Suppressor macrophage treated with lipopolysaccharide for 1 hour (primary cell): ENCODE measurements at regions not wholly inside any gene's neighbourhood (a gene's known extent, or its start where the extent isn't known, plus 50 kb on each side); places are given as distances from the start of the nearest gene placed in this dataset.

Experiments
- DNase-seq, 3 donors: peaks; one replicate each; pipeline ENCODE4 v3.0.0-alpha.2; 2020 to 2022

DNA sequence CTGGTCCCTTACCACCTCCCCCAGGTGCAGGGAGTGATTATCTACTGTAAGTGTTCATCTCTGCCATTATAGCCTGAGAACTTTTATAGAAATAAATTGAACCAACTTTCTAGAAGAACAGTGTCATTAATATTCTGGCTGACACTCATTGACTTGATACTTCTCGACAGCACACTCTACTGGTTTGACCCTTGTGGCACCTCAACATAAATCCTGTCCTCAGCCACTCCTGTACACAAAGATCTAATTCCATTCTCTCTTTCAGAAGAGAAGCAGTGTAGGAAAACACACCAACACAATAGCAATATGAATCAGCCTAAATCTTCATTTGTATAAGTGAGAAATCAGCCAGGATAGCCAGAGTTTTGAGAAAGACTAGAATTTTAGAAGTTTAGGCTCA, 417.7 kb downstream of the TAF11L14 start:
- DNase-seq, result no peak

- no peak for DNase-seq
These were observed 418.3 kb downstream of the TAF11L14 start for GRCh38 chr5:18052569-18052968.

DNA sequence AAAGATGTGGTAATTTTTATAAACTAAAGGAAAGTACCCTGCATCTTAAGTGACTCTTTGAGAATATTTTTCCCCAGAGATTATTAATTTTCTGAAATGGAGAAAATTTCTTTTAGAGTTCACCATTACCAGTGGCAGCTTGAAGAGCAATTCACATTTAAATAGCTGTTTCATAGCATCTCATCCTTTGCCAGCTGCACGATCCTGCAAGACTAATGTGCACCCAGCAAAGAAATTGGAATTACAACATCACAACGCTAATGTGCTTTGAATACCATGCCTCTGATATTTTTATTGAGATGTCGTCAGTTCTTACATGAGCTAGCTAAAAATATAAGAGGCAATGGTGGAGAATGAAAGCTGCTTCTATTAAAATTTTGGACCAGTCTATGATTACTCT, 423.5 kb downstream of the TAF11L14 start:
- DNase-seq, result no peak

DNA sequence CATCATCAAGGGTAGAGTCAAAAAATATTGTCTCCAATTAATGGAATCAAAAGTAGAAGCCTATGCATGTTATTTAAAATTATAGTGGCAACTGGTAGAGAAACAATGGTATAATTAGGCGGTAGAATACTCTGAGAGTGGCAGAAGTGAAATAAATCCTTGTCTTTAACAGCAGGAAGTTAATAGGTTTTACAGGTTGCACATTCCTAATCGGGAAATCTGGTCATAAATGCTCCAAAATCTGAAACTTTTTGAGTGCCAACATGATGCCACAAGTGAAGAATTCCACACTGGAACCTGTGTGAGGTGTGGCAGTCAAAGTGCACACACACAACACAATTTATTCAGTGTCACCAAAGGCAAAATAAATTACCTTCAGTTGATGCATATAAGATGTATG, 433.4 kb downstream of the TAF11L14 start:
- DNase-seq, result no peak

DNA sequence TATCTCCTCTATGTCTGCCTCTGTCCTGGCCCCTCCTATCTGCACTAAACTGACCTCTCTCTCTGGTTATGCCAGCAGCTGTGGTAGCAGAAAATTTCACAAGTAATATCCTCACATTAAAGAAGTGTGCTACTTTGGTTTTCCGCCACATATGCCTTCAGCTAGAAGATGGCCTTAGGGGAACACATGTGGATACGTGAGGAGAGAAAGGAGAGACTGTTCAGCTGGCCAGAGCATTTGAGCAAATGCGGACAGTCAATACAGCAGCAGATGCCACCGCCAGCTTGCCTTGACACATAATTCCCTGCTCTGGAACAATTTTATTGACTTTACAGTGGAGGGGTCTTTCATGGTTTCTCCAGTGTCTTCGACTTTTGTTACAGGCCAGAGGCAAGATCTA, 434.6 kb downstream of the TAF11L14 start:
- no peak for DNase-seq

DNA sequence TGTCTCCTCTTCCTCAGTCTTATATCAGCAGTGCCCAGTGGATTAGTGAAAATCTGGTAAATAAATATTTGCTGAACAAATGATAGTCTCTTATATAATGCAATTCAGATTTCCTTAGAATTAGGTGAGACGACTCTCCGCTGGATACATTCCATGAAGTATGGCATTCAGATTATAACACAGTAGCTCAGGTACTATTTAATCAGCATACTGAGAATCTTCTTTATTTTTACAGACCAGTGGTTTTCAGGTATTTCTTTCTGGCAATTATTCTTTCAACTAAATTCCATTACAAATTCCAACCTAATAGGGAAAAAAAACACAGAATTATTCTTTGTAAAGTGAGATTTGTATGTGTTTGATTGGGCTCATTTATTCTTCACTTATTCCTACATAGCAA, 435.5 kb downstream of the TAF11L14 start:
- DNase-seq, result no peak

DNA sequence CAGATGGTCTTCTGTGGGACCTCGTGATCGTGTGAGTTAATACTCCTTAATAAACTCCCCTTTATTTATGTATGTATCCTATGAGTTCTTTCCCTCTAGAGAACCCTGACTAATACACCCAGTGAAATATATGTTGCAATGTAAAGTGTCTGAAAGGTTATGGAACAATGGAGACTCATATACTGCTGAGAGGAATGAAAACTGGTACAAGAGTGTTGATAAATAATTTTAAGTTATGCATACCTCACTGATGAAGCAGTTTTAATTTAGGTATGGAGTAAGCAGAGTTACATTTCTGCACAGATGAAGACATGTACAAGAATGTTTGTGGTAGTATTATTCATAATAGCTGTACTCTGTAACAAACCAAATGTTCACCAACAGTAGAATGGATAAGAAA, 438.3 kb downstream of the TAF11L14 start:
- no peak for DNase-seq

- no peak for DNase-seq
These were observed 440.7 kb downstream of the TAF11L14 start for GRCh38 chr5:18074961-18075360.

DNA sequence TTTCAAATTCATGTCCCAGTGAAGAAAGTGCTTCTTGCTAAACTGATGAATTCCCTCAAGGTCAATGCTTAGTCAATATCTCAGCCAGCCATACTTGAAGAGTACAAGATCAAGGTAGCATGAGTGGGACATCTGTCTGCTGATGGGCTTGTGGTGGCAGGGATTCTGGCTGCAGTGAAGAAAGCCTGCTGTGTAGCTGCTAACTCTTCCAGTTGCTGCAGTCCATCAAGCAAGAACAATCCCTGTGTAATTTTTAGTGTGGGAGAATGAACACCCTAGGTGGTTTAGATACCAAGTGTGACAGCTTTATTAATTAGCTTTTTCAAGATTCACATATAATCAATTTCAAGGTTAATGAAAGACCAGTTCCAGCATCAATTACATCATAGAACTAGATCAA, 443.9 kb downstream of the TAF11L14 start:
- no peak for DNase-seq

DNA sequence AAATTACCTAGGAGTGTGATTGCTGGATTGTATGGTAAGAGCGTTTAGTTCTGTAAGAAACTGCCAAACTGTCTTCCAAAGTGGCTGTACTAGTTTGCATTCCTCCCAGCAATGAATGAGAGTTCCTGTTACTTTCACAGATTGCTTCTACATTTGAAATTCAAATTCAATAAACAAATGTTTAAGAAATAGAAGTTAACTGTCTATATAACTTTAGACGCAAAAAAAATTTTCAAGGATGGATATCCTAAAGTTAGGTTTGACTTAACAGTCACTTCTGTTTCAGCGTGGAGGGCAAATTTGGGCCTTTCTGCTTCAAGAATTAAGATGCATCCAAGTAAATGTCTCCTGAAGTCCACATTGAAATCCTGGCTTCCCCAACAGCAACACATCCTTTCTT, 445.6 kb downstream of the TAF11L14 start:
- DNase-seq, result no peak

- no peak for DNase-seq
These were observed 453.8 kb downstream of the TAF11L14 start for GRCh38 chr5:18088020-18088579.

GRCh38 chr5:18090177-18090576, 455.9 kb downstream of the TAF11L14 start:
- no peak for DNase-seq

GRCh38 chr5:18091142-18091541, 456.9 kb downstream of the TAF11L14 start:
- no peak for DNase-seq

GRCh38 chr5:18091758-18092157, 457.5 kb downstream of the TAF11L14 start:
- no peak for DNase-seq

GRCh38 chr5:18095061-18095460, 460.8 kb downstream of the TAF11L14 start:
- no peak for DNase-seq

DNA sequence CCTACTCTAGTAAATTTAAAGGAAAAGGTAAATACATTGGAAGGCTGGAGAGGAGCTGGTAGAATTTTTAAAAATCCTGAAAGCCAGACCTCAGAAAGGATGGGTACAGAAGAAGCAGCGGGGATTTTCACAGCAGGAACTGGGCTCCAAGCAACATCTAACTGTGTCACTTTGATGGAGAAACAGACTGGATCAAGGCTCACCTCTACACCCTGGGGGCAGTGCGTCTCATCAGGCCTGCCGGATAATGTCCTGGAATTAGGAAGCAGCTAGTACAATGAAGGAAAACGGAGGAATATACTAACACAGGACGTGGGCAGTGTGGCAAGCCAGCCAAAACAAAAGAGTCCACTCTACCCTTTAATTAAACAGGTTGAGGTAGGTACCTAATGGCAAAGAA, 463.6 kb downstream of the TAF11L14 start:
- DNase-seq, result no peak

GRCh38 chr5:18098691-18099090, 464.4 kb downstream of the TAF11L14 start:
- no peak for DNase-seq

DNA sequence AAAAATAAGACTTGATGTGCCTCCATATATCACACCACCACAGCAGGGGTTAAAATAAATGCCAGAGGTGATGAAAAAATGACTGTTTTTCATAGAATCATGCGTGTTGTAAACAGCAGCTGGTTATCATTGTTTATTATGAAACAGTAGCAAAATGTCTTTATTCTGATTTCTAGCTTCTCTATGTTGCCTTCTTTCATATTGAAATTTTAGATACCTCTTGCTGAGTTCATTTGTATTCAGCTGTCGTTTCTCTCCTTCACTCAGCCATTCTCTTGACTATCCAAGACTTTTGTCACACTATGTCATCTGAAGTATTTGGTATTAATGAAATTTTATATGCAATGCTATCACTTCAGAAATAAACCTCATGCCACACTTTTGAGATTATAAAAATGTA, 465.0 kb downstream of the TAF11L14 start:
- DNase-seq, result no peak

- no peak for DNase-seq
These were observed 467.3 kb downstream of the TAF11L14 start for GRCh38 chr5:18101532-18101931.

GRCh38 chr5:18102733-18103132, 468.5 kb downstream of the TAF11L14 start:
- no peak for DNase-seq

- DNase-seq, result no peak
These were observed 471.2 kb downstream of the TAF11L14 start for GRCh38 chr5:18105449-18105848.

DNA sequence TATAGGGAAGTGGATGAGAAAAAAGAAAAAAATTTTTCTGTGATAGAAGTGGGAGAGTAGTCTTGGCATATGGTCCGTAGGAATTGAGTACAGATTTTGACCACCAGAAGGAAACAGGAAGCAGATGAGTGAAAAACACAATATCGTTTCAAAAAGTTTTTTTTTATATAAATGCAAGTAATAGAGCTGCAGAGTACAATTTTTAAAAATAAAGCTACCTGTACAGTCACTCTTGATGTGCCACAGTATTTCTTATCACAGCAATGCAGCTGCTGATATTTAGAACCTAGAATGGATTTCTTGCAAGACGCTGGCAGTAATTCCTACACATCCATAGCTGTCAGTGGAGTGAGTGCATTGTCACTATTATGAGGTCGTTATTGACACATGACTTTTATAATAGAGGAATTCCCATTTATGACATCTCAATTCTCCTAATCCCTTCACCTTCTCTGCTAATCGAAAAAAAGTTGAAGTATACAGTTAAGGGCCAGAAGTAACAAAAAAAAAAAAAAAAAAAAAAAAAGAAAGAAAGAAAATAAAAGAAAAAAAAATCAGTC, 477.7 kb downstream of the TAF11L14 start:
- no peak for DNase-seq

DNA sequence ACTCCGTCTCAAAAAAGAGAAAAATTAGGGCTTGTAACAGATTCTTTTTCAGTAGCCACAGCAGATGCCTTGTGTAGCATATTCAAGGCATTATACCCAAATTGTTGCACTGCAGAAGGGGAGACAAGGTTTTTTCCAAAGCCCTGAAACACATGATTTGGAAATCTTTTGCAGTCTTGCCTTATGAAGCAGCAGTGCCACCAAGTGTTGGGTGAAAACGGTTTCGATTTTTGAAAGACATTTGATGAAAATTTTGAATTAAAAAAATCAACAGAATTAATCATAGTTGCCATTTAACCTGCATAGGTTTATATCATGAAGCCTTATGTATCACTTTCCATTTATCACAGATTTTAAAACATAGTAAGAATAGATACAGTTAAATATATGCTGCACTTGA, 479.5 kb downstream of the TAF11L14 start:
- DNase-seq, result peak; percentile 38 to 47 (median 42)

GRCh38 chr5:18114151-18114757, 480.0 kb downstream of the TAF11L14 start:
- DNase-seq, result no peak

DNA sequence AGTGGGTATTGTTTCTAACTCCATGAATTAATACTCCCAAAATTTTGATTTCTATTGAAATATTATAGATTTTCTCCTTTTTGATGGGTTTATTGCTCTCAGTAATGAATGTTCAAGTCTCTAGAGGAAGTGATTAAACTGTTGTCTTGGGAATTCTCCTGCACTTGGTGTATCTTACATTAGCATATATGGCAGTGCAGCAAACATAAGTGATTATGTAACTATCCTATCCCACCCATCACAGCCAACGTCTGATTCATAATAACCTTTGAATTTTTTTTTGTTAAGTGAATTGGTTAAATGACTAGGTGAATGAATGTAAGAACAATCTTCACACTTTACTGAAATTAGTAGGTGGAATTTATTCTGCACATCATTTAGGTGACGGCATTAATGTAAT, 483.7 kb downstream of the TAF11L14 start:
- no peak for DNase-seq
